Endodermal cell (in vitro differentiated cells): ENCODE measurements at regions not wholly inside any gene's neighbourhood (a gene's known extent, or its start where the extent isn't known, plus 50 kb on each side); places are given as distances from the start of the nearest gene placed in this dataset.
A peak's percentile ranks its signal among the peaks of the same experiment; 100 is the strongest.

Experiments
- DNase-seq: peaks from one replicate; pipeline ENCODE4 v3.0.0-alpha.2; 2017
- H3K27ac ChIP-seq: 2 replicates; pipeline ENCODE4 v1.5.1; 2013; ENCODE audit warnings: mild to moderate bottlenecking, low read depth, low read length, moderate library complexity
- H3K27me3 ChIP-seq: 2 replicates; pipeline ENCODE4 v1.6.1; 2013; ENCODE audit warnings: mild to moderate bottlenecking, low read length, moderate library complexity; ENCODE audit not compliant: insufficient read depth, control insufficient read depth, poor library complexity, severe bottlenecking
- H3K36me3 ChIP-seq: 2 replicates; pipeline ENCODE4 v1.7.0; 2013; ENCODE audit warnings: mild to moderate bottlenecking, low read length, moderate library complexity; ENCODE audit not compliant: control insufficient read depth, insufficient read depth
- H3K4me1 ChIP-seq: one replicate; pipeline ENCODE4 v1.7.0; 2013; ENCODE audit warnings: low read length; ENCODE audit not compliant: control insufficient read depth, insufficient read depth
- H3K4me3 ChIP-seq: 2 replicates; pipeline ENCODE4 v1.5.1; 2013; ENCODE audit warnings: mild to moderate bottlenecking, low read length, moderate library complexity
- H3K9ac ChIP-seq: 2 replicates; pipeline ENCODE4 v1.6.1; 2013; ENCODE audit warnings: mild to moderate bottlenecking, low read length, moderate library complexity; ENCODE audit not compliant: poor library complexity, severe bottlenecking; ENCODE audit errors: extremely low read depth
- H3K9me3 ChIP-seq: 2 replicates; pipeline ENCODE4 v1.6.1; 2013; ENCODE audit warnings: mild to moderate bottlenecking, low read length, moderate library complexity; ENCODE audit not compliant: control insufficient read depth
- H3K27ac Mint-ChIP-seq: 2 replicates; pipeline ENCODE4 v1.8.0; 2020; ENCODE audit warnings: mixed read lengths
- H3K27me3 Mint-ChIP-seq: 2 replicates; pipeline ENCODE4 v1.8.0; 2021; ENCODE audit warnings: mild to moderate bottlenecking, mixed read lengths; ENCODE audit not compliant: insufficient read depth
- H3K36me3 Mint-ChIP-seq: 2 replicates; pipeline ENCODE4 v1.8.0; 2020; ENCODE audit warnings: low read depth, mixed read lengths
- H3K4me1 Mint-ChIP-seq: 2 replicates; pipeline ENCODE4 v1.8.0; 2020; ENCODE audit warnings: mixed read lengths
- H3K4me3 Mint-ChIP-seq: 2 replicates; pipeline ENCODE4 v1.8.0; 2020; ENCODE audit warnings: mild to moderate bottlenecking, moderate library complexity, mixed read lengths
- H3K9me3 Mint-ChIP-seq: 2 replicates; pipeline ENCODE4 v1.8.0; 2020; ENCODE audit warnings: mild to moderate bottlenecking, mixed read lengths
- WGBS, 2 experiments: methylation state at CpG; one replicate each; pipeline versions ENCODE4 v1.1.5 to v1.1.7; 2013; ENCODE audit warnings: missing lambda C conversion rate in 2 of 2, mixed read lengths in 1 of 2; ENCODE audit not compliant: insufficient coverage in 1 of 2, insufficient read length in 1 of 2; 5-methylcytosine and 5-hydroxymethylcytosine counted together
- TF ChIP-seq, protein P1 (sequence below): fragments of 200-600 bp; sonication (generic); conservative IDR thresholded peaks from 2 replicates; pipeline ENCODE4 v1.5.0; 2021; ENCODE audit warnings: antibody characterized with exemption, mild to moderate bottlenecking

DNA sequence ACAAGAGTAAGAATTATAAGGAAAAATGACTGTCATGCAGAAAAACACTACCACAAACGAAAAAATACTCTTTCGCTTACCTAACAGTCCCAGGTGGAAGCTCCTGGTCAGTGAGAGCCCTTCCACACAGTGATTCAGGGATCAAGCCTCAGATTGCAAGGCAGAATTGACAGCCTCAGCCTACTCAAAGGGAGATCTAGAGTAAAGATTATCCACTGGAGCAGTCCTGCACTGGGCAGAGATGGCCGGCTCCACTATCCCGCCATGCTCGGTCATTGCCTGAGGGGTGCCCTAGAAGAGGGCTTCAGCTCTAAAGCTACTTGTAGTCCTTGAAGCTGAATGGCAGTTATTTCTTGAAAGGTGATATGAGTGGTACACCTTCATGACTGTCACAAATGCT, 174.7 kb downstream of the TTC8 start:
- no peak overlapping the region for H3K4me3 Mint-ChIP-seq
- no peaks in the 10 kb centered on the region for H3K27me3 ChIP-seq
- TF ChIP-seq, protein P1, sequence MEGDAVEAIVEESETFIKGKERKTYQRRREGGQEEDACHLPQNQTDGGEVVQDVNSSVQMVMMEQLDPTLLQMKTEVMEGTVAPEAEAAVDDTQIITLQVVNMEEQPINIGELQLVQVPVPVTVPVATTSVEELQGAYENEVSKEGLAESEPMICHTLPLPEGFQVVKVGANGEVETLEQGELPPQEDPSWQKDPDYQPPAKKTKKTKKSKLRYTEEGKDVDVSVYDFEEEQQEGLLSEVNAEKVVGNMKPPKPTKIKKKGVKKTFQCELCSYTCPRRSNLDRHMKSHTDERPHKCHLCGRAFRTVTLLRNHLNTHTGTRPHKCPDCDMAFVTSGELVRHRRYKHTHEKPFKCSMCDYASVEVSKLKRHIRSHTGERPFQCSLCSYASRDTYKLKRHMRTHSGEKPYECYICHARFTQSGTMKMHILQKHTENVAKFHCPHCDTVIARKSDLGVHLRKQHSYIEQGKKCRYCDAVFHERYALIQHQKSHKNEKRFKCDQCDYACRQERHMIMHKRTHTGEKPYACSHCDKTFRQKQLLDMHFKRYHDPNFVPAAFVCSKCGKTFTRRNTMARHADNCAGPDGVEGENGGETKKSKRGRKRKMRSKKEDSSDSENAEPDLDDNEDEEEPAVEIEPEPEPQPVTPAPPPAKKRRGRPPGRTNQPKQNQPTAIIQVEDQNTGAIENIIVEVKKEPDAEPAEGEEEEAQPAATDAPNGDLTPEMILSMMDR, result no peak
- H3K27ac Mint-ChIP-seq, result no peak overlapping the region
- H3K4me1 ChIP-seq, result no peaks in the 10 kb centered on the region
- H3K27ac ChIP-seq, result no peak overlapping the region
- H3K27me3 Mint-ChIP-seq, result peaks cover 17% of the 10 kb centered on the region
- H3K4me1 Mint-ChIP-seq, result no peaks in the 10 kb centered on the region
- H3K9me3 ChIP-seq, result peaks cover 14% of the 10 kb centered on the region
- WGBS, 2 experiments, result 85 to 100% methylated on average over 1 to 5 of the region's 5 CpGs
- DNase-seq, result no peak
- no peak overlapping the region for H3K4me3 ChIP-seq
- no peak overlapping the region for H3K9ac ChIP-seq
- no peaks in the 10 kb centered on the region for H3K36me3 Mint-ChIP-seq
- H3K36me3 ChIP-seq, result no peaks in the 10 kb centered on the region
- no peaks in the 10 kb centered on the region for H3K9me3 Mint-ChIP-seq

DNA sequence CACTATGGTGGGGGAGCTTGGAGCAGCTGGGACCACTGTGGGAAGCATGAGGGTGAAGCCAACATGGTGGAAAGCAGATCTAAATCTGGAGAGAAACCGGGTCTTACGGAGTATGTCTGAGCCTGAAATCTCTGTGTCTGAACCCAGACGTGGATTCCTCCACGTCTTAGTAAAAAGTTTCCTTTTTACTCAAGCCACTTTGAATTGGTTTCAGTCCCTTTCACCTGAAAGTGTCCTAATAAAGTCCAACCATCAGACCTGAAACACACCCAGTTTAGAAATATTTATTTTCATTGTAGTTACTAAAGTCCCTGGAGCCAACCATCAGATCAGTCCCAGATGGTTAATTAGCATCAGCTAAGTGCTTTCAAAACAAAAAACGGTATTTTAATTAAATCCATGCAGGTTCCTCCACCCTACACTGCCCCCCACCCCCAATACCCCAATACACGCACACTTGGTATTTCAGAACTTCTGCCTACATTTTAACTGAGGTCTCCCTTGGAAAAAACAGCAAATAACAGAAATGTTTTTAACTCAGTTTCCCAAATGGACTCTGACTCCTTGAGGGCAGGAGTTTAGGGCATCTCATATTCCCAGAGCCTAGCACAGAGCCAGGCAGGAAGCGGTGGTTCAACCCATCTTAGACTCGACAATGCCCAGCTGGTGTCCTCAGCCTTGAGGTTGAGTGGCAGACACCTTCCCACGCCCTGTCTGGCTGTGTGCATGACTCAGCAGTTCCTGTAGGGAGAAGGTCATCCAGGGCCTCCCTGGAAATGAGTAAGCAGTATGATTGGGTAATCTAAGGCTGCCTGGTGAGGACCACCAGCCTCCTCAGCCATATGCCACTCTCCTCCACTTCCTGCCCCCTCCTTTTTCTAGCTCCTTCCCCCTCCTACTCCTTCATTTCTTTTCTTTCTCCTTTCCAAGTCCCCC, 175.8 kb downstream of the TTC8 start:
- Histone ChIP-seq H3K27ac (no peak overlapping the region), H3K36me3 (no peaks in the 10 kb centered on the region), H3K27me3 (no peaks in the 10 kb centered on the region), H3K9me3 (peaks cover 14% of the 10 kb centered on the region), H3K4me1 (no peaks in the 10 kb centered on the region), H3K4me3 (no peak overlapping the region), H3K9ac (no peak overlapping the region)
- TF ChIP-seq, protein P1, result no peak
- no peaks in the 10 kb centered on the region for H3K4me1 Mint-ChIP-seq
- peak; percentile 73 for DNase-seq
- peaks cover 17% of the 10 kb centered on the region for H3K27me3 Mint-ChIP-seq
- no peaks in the 10 kb centered on the region for H3K9me3 Mint-ChIP-seq
- H3K4me3 Mint-ChIP-seq, result no peak overlapping the region
- H3K36me3 Mint-ChIP-seq, result no peaks in the 10 kb centered on the region
- no peak overlapping the region for H3K27ac Mint-ChIP-seq
- WGBS, 2 experiments, result 86 to 92% methylated on average over 7 to 9 of the region's 9 CpGs

DNA sequence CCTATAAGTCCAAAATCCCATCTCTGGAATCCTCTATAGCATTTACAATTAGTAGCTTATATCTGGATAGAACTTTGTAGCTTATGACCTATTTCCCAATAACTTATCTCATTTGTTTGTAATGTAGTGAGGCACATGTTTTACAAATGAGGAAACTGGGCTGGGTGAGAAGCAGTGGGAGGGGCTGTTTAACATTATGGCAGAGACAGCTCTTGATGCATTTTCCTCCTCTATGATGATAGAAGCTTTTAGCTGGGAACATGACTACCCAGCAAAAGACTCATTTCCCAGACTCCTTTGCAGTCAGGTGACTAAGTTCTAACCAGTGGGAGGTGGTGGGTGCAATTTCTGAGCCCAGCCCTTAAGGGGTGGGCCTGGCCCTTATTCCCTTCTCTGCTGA, 179.7 kb downstream of the TTC8 start:
- Histone ChIP-seq H3K9me3 (peaks cover 8% of the 10 kb centered on the region), H3K36me3 (no peaks in the 10 kb centered on the region), H3K4me1 (no peaks in the 10 kb centered on the region), H3K9ac (no peak overlapping the region), H3K4me3 (no peak overlapping the region), H3K27me3 (no peaks in the 10 kb centered on the region), H3K27ac (no peak overlapping the region)
- Mint-ChIP-seq H3K27me3 (peaks cover 6% of the 10 kb centered on the region), H3K4me3 (no peak overlapping the region), H3K36me3 (no peaks in the 10 kb centered on the region), H3K27ac (no peak overlapping the region), H3K9me3 (peaks cover 3% of the 10 kb centered on the region), H3K4me1 (peaks cover 4% of the 10 kb centered on the region)
- TF ChIP-seq, protein P1, result no peak
- DNase-seq, result no peak
